ENCODE measurements at regions not wholly inside any gene's neighbourhood (a gene's known extent, or its start where the extent isn't known, plus 50 kb on each side); places are given as distances from the start of the nearest gene placed in this dataset.
A peak's percentile ranks its signal among the peaks of the same experiment; 100 is the strongest.

DNA sequence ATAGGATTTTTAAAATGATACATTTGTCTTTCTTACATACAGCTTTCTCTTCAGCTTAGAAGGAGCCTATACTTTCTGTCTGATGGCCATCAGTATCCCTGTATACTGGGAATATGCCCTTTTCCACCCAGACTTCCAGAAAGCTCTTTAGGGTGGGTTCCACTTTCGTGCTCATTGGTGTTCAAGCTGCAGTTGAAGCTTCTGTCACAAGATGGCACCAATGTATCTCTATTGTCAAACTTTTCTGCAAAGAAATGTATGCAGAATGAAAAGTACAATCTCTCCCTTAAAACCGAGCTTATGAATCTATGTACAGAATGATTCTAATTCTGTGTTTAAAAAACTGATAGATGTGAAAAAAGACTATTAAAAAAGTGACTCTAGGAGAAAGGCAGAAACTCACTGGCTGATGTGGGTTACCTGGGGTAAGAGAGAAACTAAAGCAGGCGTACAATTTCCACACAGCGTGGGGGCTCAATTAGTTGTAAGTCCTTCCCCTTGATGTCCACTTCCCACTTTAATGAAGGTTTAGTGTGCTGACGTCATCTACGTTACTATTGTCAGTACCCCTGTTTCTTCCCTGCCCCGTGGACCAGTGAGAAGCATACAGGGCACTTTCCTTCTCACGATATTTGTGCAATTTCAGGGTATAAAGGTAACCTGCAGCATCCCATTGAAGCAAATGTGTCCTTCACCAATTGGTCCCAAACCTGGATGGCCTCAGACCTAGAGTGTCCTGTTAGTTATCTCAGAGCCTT is 57.3 kb upstream of the TCEAL2 start:
- TF ChIP-seq, protein P1, sequence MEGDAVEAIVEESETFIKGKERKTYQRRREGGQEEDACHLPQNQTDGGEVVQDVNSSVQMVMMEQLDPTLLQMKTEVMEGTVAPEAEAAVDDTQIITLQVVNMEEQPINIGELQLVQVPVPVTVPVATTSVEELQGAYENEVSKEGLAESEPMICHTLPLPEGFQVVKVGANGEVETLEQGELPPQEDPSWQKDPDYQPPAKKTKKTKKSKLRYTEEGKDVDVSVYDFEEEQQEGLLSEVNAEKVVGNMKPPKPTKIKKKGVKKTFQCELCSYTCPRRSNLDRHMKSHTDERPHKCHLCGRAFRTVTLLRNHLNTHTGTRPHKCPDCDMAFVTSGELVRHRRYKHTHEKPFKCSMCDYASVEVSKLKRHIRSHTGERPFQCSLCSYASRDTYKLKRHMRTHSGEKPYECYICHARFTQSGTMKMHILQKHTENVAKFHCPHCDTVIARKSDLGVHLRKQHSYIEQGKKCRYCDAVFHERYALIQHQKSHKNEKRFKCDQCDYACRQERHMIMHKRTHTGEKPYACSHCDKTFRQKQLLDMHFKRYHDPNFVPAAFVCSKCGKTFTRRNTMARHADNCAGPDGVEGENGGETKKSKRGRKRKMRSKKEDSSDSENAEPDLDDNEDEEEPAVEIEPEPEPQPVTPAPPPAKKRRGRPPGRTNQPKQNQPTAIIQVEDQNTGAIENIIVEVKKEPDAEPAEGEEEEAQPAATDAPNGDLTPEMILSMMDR (IDR thresholded peaks at IDR 0.05; ENCODE audit: insufficient read depth, low read length), result peak; percentile 49
- H3K4me3 ChIP-seq (ENCODE audit: low read depth, low read length), result no peak overlapping the region
- DNase-seq (ENCODE audit: low read depth), result peak; percentile 28

DNA sequence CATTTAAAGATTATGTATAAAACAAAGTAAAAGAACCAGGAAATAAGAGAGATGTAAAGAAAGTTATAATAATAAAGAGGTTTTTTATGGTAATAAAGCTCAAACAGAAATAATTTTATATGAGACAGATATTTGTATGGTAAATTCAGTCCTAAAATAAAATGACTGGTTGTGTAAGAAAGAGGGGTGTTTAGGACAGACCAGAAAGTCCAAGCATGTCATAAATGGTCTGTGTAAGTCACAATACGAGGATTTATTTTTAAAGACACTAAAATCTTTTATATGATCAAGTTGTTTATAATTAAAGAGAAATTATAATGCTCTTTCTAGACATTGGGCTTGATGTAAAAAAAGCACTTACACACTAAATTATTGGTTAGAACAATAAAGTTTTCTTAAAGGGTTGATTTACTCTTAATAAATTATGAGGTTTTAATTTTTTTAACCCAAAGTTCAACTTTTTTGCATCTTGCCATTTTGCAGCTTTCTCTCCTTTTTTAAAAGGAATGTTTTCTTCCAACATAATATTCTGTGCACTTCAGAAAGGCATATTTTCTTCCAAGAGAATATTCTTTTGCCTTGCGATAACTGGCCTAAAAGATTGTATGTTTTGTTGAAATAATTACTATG is 61.9 kb upstream of the TCEAL2 start:
- no peak for DNase-seq (ENCODE audit: low read depth)
- TF ChIP-seq, protein P1 (IDR thresholded peaks at IDR 0.05; ENCODE audit: insufficient read depth, low read length), result no peak
- no peak overlapping the region for H3K4me3 ChIP-seq (ENCODE audit: low read depth, low read length)

DNA sequence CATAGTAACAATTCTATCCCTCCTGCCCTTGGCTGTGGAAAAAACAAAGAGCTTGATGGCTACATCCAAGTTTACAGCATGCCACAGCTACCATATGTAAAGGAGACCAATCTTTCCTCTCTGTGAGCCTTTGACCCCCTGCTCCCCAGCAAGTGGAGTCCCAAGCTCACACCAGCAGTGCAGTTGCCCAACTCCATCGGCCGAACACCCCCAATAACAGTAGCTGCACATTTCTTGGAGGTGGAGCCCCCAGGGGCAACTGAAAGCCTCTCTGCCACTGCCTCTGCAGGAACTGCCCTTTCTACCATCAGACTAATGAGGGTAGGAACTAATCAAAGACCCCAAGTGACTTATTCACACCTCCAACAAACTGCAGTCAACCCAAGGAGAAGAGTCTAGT is 81.0 kb upstream of the TCEAL2 start:
- TF ChIP-seq, protein P1 (IDR thresholded peaks at IDR 0.05; ENCODE audit: insufficient read depth, low read length), result no peak
- no peak overlapping the region for H3K4me3 ChIP-seq (ENCODE audit: low read depth, low read length)
- DNase-seq (ENCODE audit: low read depth), result no peak

DNA sequence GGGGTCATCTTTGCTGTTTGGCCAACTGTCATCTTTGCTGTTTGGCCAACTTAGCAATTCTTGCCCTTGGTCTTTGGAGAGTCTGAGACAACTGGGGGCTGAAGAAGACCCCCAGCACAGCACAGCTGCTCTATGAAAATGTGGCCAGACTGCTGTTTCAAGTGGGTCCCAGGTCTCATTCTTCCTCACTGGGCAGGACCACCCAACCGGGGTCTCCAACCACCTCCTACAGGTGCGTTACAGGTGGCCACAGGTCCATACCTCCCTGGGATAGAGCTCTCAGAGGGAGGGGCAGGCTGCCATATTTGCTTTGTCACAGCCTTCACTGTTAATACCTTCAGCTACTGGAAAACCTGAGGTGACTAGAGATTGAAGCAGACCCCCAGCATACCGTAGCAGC is 82.1 kb upstream of the TCEAL2 start:
- TF ChIP-seq, protein P1 (IDR thresholded peaks at IDR 0.05; ENCODE audit: insufficient read depth, low read length), result no peak
- DNase-seq (ENCODE audit: low read depth), result no peak
- H3K4me3 ChIP-seq (ENCODE audit: low read depth, low read length), result no peak overlapping the region

DNA sequence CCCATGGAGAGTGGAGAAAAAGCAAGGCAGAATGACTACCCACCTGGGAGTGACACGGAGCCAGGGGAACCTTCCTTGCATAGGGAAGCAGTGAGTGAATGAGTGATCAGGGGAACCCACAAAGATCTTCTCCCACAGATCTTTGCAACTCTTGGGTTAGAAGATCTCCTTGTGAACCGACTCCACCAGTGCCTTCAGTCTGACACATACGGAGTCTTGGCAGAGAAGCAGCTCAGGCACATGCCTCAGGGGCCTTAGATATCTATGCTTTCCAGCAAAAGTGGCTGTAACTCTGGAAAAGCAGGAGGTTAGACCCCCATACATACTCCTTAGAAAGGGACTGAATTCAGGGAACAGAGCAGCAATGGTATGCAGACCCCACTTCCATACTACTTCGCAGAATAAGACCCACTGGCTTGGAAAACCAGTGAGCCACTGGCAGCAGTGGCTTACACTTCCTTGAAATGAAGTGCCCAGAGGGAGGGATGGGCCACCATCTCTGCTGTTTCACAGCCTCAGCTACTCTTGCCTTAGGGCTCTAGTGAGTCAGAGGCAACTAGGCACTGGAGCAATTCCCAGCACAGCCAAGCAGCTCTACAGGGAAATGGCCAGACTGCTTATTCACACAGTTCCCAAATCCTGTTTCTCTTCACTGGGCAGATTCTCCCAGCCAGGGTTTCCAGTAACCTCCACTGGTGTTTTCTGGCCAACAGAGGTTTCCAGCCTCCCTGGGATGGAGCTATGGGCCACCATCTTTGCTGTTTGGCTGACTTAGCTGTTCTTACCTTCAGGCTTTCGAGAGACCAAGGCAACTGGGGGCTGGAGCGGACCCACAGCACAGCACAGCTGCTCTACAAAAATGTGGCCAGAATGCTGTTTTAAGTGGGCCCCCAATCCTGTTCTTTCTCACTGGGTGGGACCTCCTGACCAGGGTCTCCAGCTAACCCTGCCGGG is 82.8 kb upstream of the TCEAL2 start:
- TF ChIP-seq, protein P1 (IDR thresholded peaks at IDR 0.05; ENCODE audit: insufficient read depth, low read length), result no peak
- no peak overlapping the region for H3K4me3 ChIP-seq (ENCODE audit: low read depth, low read length)
- no peak for DNase-seq (ENCODE audit: low read depth)

DNA sequence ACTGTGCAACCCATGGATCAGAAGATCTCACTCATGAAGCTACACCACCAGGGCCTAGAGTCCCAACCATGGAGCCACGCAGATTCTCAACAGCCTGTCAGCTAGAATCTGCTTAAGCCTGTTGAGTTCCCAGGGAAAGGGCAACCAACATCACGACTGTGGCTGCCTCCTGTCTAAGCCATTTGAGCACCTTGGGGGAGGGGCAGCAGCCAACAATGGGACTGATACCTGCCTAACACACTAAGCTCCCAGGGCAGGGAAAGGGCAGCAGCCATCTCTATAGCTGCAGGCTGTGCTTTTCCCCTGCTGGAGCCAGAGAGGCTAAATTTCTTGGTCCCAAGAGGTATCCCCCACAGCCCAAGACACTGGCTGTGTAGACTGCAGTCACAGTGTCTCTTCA is 96.5 kb upstream of the TCEAL2 start:
- TF ChIP-seq, protein P1 (IDR thresholded peaks at IDR 0.05; ENCODE audit: insufficient read depth, low read length), result no peak
- no peak for DNase-seq (ENCODE audit: low read depth)
- H3K4me3 ChIP-seq (ENCODE audit: low read depth, low read length), result no peak overlapping the region
